Heart right ventricle (tissue), 16 donors: ENCODE measurements at regions not wholly inside any gene's neighbourhood (a gene's known extent, or its start where the extent isn't known, plus 50 kb on each side); places are given as distances from the start of the nearest gene placed in this dataset.

Source experiments
- ATAC-seq, 8 donors: fragments of 200-7000 bp; cut with Tn5 transposase; one replicate each; pipeline ENCODE4 v1.9.1; 2020; ENCODE audit warnings: mild to moderate bottlenecking in 8 of 8, moderate library complexity in 8 of 8, moderate number of reproducible peaks in 1 of 8
- DNase-seq, 2 donors: peaks; one replicate each; pipeline ENCODE4 v3.0.0-alpha.2; 2020
- H3K27ac ChIP-seq, 10 donors: fragments of 200-600 bp; sonication (generic) in 2 of 10; one replicate each; pipeline versions ENCODE4 v1.5.0 to v1.8.0; 2020 to 2022; ENCODE audit warnings: mild to moderate bottlenecking in 3 of 10
- H3K27me3 ChIP-seq, 7 donors: fragments of 200-600 bp; one replicate each; pipeline ENCODE4 v1.8.0; 2021 to 2022; ENCODE audit warnings: mild to moderate bottlenecking in 2 of 7
- H3K36me3 ChIP-seq, 9 donors: fragments of 200-600 bp; sonication (generic) in 1 of 9; one replicate each; pipeline versions ENCODE4 v1.5.0 to v1.8.0; 2020 to 2022; ENCODE audit warnings: mild to moderate bottlenecking in 2 of 9
- H3K4me1 ChIP-seq, 9 donors: fragments of 200-600 bp; sonication (generic) in 1 of 9; one replicate each; pipeline versions ENCODE4 v1.5.0 to v1.8.0; 2020 to 2022; ENCODE audit warnings: mild to moderate bottlenecking in 4 of 9
- H3K4me3 ChIP-seq, 10 donors: fragments of 200-600 bp; sonication (generic) in 2 of 10; one replicate each; pipeline versions ENCODE4 v1.5.0 to v1.8.0; 2020 to 2022; ENCODE audit warnings: mild to moderate bottlenecking in 7 of 10, moderate library complexity in 2 of 10
- H3K9me3 ChIP-seq, 11 donors: fragments of 200-600 bp in 10 of 11; sonication (generic) in 2 of 11; one replicate each; pipeline versions ENCODE4 v1.5.0 to v1.8.0; 2013 to 2022; ENCODE audit warnings: mild to moderate bottlenecking in 2 of 11, control low read depth in 1 of 11, moderate library complexity in 1 of 11
- CTCF ChIP-seq, 9 donors: fragments of 200-600 bp; sonication (generic) in 2 of 9; IDR thresholded peaks; one replicate each; pipeline versions ENCODE4 v1.5.0 to v1.8.0; 2021 to 2022; ENCODE audit warnings: antibody characterized with exemption in 9 of 9, mild to moderate bottlenecking in 5 of 9, moderate library complexity in 1 of 9
- WGBS, 2 donors: extraction: QIAGEN DNeasy Blood & Tissue Kit; methylation state at CpG; one replicate each; pipeline ENCODE4 v1.1.7; 2013; ENCODE audit warnings: inconsistent platforms in 1 of 2; 5-methylcytosine and 5-hydroxymethylcytosine counted together
- intact Hi-C, 10 donors: fragments of 100-400 bp; cut with DNase I; formaldehyde crosslinking; loops; one replicate each; pipeline versions ENCODE4 v1.11.1 to v1.14.2; 2022
- donor health status: Arrhythmogenic right ventricular cardiomyopathy.
- donor health status: ischemic (EF 13 %, LVEDD 7.1; RV severe dilation, severe dysfunction).
- donor health status: healthy with polysubstance abuse.
- donor health status: DM: no; HTN: yes; CAD: no.
- donor health status: DM: no; HTN: no; CAD: no.
- donor health status: ischemic (EF 25% LVEDD 6.9; RV normal size, moderate dysfunction).
- donor health status: ischemic (EF 25% LVEDD 5.7; RV mildly dilated, moderate dysfunction).
- donor health status: healthy.
- donor health status: DM: yes; HTN: yes; CAD: no.
- donor health status: Ischemic cardiomyopathy.
- donor health status: ischemic (EF 35%, LVEDD 5.7; RV mildly dilated, moderate dysfunction).
- donor health status: nonischemic (EF 11% LVEDD 7.7; RV severe dilation, severe dysfunction).
- donor health status: DM: yes; HTN: yes; CAD: no.
- donor health status: PGD.
- donor health status: ischemic (EF 29% LVEDD 5.4; RV normal size, mild dysfunction).
- donor health status: nonischemic (EF 23%, LVEDD 6.1; RV moderate dilation, normal function).

GRCh38 chr2:24434541-24434940 is 56.5 kb upstream of the NCOA1 start:
- no peak for TF ChIP-seq CTCF (IDR thresholded peaks at IDR 0.05)
- intact Hi-C loops: loop anchor here in 2 of 10 donors (1.0 to 10.0 kb wide), 2 partner anchors 50 to 57 kb away; partner anchors contain the start of gene NCOA1 (in 1 of the 2)
- Histone ChIP-seq H3K27ac (peak overlapping the region; percentile 58 to 83 (median 71)), H3K36me3 (no peaks in the 10 kb centered on the region), H3K4me1 (peaks cover 7 to 56% (median 41%) of the 10 kb centered on the region in 9 donors), H3K27me3 (no peaks in the 10 kb centered on the region), H3K9me3 (no peaks in the 10 kb centered on the region), H3K4me3 (no peak overlapping the region)
- DNase-seq (peak in 1 of 2 donors; percentile 27), ATAC-seq (peak in 6 of 8 donors; percentile 23 to 57 (median 36))
- 81 to 100% methylated on average over 1 of the region's 1 CpG for WGBS, 2 donors

- no peaks in the 10 kb centered on the region for H3K36me3 ChIP-seq
- 64 to 70% methylated on average over 3 of the region's 3 CpGs for WGBS, 2 donors
- H3K27ac ChIP-seq: peak overlapping the region in 4 of 10 donors; percentile 12 to 41 (median 24)
- H3K27me3 ChIP-seq: no peaks in the 10 kb centered on the region
- intact Hi-C loops: loop anchor here in 1 of 10 donors (10.0 kb wide), 1 partner anchor 52 kb away; no protein-coding TSS in a partner anchor
- H3K9me3 ChIP-seq: no peaks in the 10 kb centered on the region
- DNase-seq (no peak), ATAC-seq (no peak)
- TF ChIP-seq CTCF (IDR thresholded peaks at IDR 0.05): no peak
- H3K4me3 ChIP-seq: no peak overlapping the region
- peaks cover 7 to 62% (median 44%) of the 10 kb centered on the region in 9 donors for H3K4me1 ChIP-seq
Measured at GRCh38 chr2:24432735-24433134, 58.3 kb upstream of the NCOA1 start.

GRCh38 chr2:24432121-24432520 is 58.9 kb upstream of the NCOA1 start:
- ATAC-seq: peak in 7 of 8 donors; percentile 16 to 59 (median 32)

More at GRCh38 chr2:24432121-24432520, 58.9 kb upstream of the NCOA1 start:
- Histone ChIP-seq H3K4me1 (peaks cover 7 to 63% (median 44%) of the 10 kb centered on the region in 9 donors), H3K9me3 (no peaks in the 10 kb centered on the region), H3K27me3 (no peaks in the 10 kb centered on the region), H3K36me3 (no peaks in the 10 kb centered on the region), H3K4me3 (no peak overlapping the region), H3K27ac (peak overlapping the region in 4 of 10 donors; percentile 12 to 41 (median 21))
- intact Hi-C loops: loop anchor here in 1 of 10 donors (10.0 kb wide), 1 partner anchor 53 kb away; no protein-coding TSS in a partner anchor
- DNase-seq: peak in 1 of 2 donors; percentile 29
- TF ChIP-seq CTCF (IDR thresholded peaks at IDR 0.05): no peak
- 63 to 67% methylated on average over 1 of the region's 1 CpG for WGBS, 2 donors
